Activated gamma-delta T cell treated with Interleukin-2 at 50 U/mL for 16 hours (primary cell): ENCODE measurements at regions not wholly inside any gene's neighbourhood (a gene's known extent, or its start where the extent isn't known, plus 50 kb on each side); places are given as distances from the start of the nearest gene placed in this dataset.
"Not testable (repeated sequence)": the region's sequence is repeated elsewhere in the genome, so short reads cannot be mapped to it uniquely, and the experiment has no call there.

ENCODE experiments used
- DNase-seq: peaks from one replicate; pipeline ENCODE4 v3.0.0-alpha.2; 2020

- no peak for DNase-seq
These were observed 229.8 kb upstream of the TEX13C start for GRCh38 chrX:125089761-125090445.

GRCh38 chrX:125093852-125094251 lies 225.8 kb upstream of the TEX13C start:
- DNase-seq: no peak

- no peak for DNase-seq
These were observed 224.8 kb upstream of the TEX13C start for GRCh38 chrX:125094901-125095300.

GRCh38 chrX:125096469-125096868 lies 223.2 kb upstream of the TEX13C start:
- no peak for DNase-seq

- DNase-seq: no peak
These were observed 222.8 kb upstream of the TEX13C start for GRCh38 chrX:125096870-125097269.

- no peak for DNase-seq
These were observed 217.5 kb upstream of the TEX13C start for GRCh38 chrX:125101971-125102755.

- DNase-seq: no peak
These were observed 216.0 kb upstream of the TEX13C start for GRCh38 chrX:125103693-125104092.

GRCh38 chrX:125108921-125109320 lies 210.8 kb upstream of the TEX13C start:
- no peak for DNase-seq

- DNase-seq: no peak
These were observed 188.5 kb upstream of the TEX13C start for GRCh38 chrX:125131164-125131563.

- no peak for DNase-seq
These were observed 187.4 kb upstream of the TEX13C start for GRCh38 chrX:125132274-125132673.

- DNase-seq: no peak
These were observed 182.2 kb upstream of the TEX13C start for GRCh38 chrX:125137521-125137920.

- DNase-seq: no peak
These were observed 169.4 kb upstream of the TEX13C start for GRCh38 chrX:125150231-125150630.

GRCh38 chrX:125151146-125151545 lies 168.5 kb upstream of the TEX13C start:
- DNase-seq: no peak

- DNase-seq: no peak
These were observed 167.7 kb upstream of the TEX13C start for GRCh38 chrX:125152011-125152410.

GRCh38 chrX:125153621-125154020 lies 166.1 kb upstream of the TEX13C start:
- DNase-seq: no peak

- not testable (repeated sequence) for DNase-seq
These were observed 165.1 kb upstream of the TEX13C start for GRCh38 chrX:125154288-125155257.

GRCh38 chrX:125155296-125156033 lies 164.2 kb upstream of the TEX13C start:
- DNase-seq: not testable (repeated sequence)

- no peak for DNase-seq
These were observed 149.2 kb upstream of the TEX13C start for GRCh38 chrX:125170459-125170858.

- no peak for DNase-seq
These were observed 147.1 kb upstream of the TEX13C start for GRCh38 chrX:125172531-125172930.

GRCh38 chrX:125175991-125176584 lies 143.6 kb upstream of the TEX13C start:
- DNase-seq: no peak

- DNase-seq: no peak
These were observed 125.8 kb upstream of the TEX13C start for GRCh38 chrX:125193921-125194320.

GRCh38 chrX:125198546-125198945 lies 121.1 kb upstream of the TEX13C start:
- DNase-seq: no peak
